ENCODE measurements at regions not wholly inside any gene's neighbourhood (a gene's known extent, or its start where the extent isn't known, plus 50 kb on each side); places are given as distances from the start of the nearest gene placed in this dataset.
A peak's percentile ranks its signal among the peaks of the same experiment; 100 is the strongest.

GRCh38 chr7:22563032-22563501 is 63.1 kb upstream of the STEAP1B start:
- Mint-ChIP-seq H3K4me3 (peak overlapping the region; percentile 72), H3K36me3 (ENCODE audit: low read depth) (no peaks in the 10 kb centered on the region), H3K9me3 (no peaks in the 10 kb centered on the region), H3K27me3 (peaks cover 31% of the 10 kb centered on the region), H3K27ac (no peak overlapping the region), H3K4me1 (peaks cover 28% of the 10 kb centered on the region)
- no peak for ATAC-seq (replicated peaks)

GRCh38 chr7:22561895-22562593 is 62.1 kb upstream of the STEAP1B start:
- H3K27me3 Mint-ChIP-seq, result peaks cover 21% of the 10 kb centered on the region
- peak overlapping the region; percentile 72 for H3K4me3 Mint-ChIP-seq
- H3K36me3 Mint-ChIP-seq (ENCODE audit: low read depth), result no peaks in the 10 kb centered on the region
- peaks cover 28% of the 10 kb centered on the region for H3K4me1 Mint-ChIP-seq
- no peaks in the 10 kb centered on the region for H3K9me3 Mint-ChIP-seq
- H3K27ac Mint-ChIP-seq, result no peak overlapping the region
- no peak for ATAC-seq (replicated peaks)

- Mint-ChIP-seq H3K27me3 (peaks cover 16% of the 10 kb centered on the region), H3K9me3 (no peaks in the 10 kb centered on the region), H3K27ac (no peak overlapping the region), H3K36me3 (ENCODE audit: low read depth) (no peaks in the 10 kb centered on the region), H3K4me1 (peaks cover 28% of the 10 kb centered on the region), H3K4me3 (no peak overlapping the region)
- ATAC-seq (replicated peaks), result no peak
These were observed 61.4 kb upstream of the STEAP1B start for GRCh38 chr7:22561321-22561811.

- Mint-ChIP-seq H3K4me3 (no peak overlapping the region), H3K27ac (no peak overlapping the region), H3K36me3 (ENCODE audit: low read depth) (no peaks in the 10 kb centered on the region), H3K9me3 (no peaks in the 10 kb centered on the region), H3K4me1 (peaks cover 15% of the 10 kb centered on the region), H3K27me3 (peaks cover 11% of the 10 kb centered on the region)
- peak; percentile 45 for ATAC-seq (replicated peaks)
These were observed 60.0 kb upstream of the STEAP1B start for GRCh38 chr7:22559829-22560489.

GRCh38 chr7:22557167-22557566 is 57.2 kb upstream of the STEAP1B start:
- Mint-ChIP-seq H3K4me1 (no peaks in the 10 kb centered on the region), H3K27ac (no peak overlapping the region), H3K36me3 (ENCODE audit: low read depth) (no peaks in the 10 kb centered on the region), H3K9me3 (no peaks in the 10 kb centered on the region), H3K27me3 (peaks cover 21% of the 10 kb centered on the region), H3K4me3 (no peak overlapping the region)
- ATAC-seq (replicated peaks), result no peak

GRCh38 chr7:22555476-22555875 is 55.5 kb upstream of the STEAP1B start:
- Mint-ChIP-seq H3K27me3 (peaks cover 34% of the 10 kb centered on the region), H3K9me3 (no peaks in the 10 kb centered on the region), H3K27ac (no peak overlapping the region), H3K4me1 (no peaks in the 10 kb centered on the region), H3K4me3 (no peak overlapping the region), H3K36me3 (ENCODE audit: low read depth) (no peaks in the 10 kb centered on the region)
- no peak for ATAC-seq (replicated peaks)

GRCh38 chr7:22554184-22554583 is 54.2 kb upstream of the STEAP1B start:
- Mint-ChIP-seq H3K27ac (no peak overlapping the region), H3K27me3 (peaks cover 46% of the 10 kb centered on the region), H3K4me3 (no peak overlapping the region), H3K4me1 (peaks cover 6% of the 10 kb centered on the region), H3K36me3 (ENCODE audit: low read depth) (no peaks in the 10 kb centered on the region), H3K9me3 (no peaks in the 10 kb centered on the region)
- no peak for ATAC-seq (replicated peaks)

- Mint-ChIP-seq H3K27ac (no peak overlapping the region), H3K9me3 (no peaks in the 10 kb centered on the region), H3K4me1 (peaks cover 7% of the 10 kb centered on the region), H3K4me3 (no peak overlapping the region), H3K27me3 (peaks cover 52% of the 10 kb centered on the region), H3K36me3 (ENCODE audit: low read depth) (no peaks in the 10 kb centered on the region)
- ATAC-seq (replicated peaks), result peak; percentile 37
These were observed 52.0 kb upstream of the STEAP1B start for GRCh38 chr7:22551768-22552513.

GRCh38 chr7:22550514-22551030 is 50.6 kb upstream of the STEAP1B start:
- no peaks in the 10 kb centered on the region for H3K9me3 Mint-ChIP-seq
- no peak overlapping the region for H3K4me3 Mint-ChIP-seq
- H3K27me3 Mint-ChIP-seq, result peaks cover 57% of the 10 kb centered on the region
- no peak overlapping the region for H3K27ac Mint-ChIP-seq
- H3K36me3 Mint-ChIP-seq (ENCODE audit: low read depth), result no peaks in the 10 kb centered on the region
- ATAC-seq (replicated peaks), result no peak
- peaks cover 7% of the 10 kb centered on the region for H3K4me1 Mint-ChIP-seq

- H3K4me1 Mint-ChIP-seq, result peaks cover 7% of the 10 kb centered on the region
- peaks cover 56% of the 10 kb centered on the region for H3K27me3 Mint-ChIP-seq
- peak overlapping the region; percentile 61 for H3K4me3 Mint-ChIP-seq
- ATAC-seq (replicated peaks), result peak; percentile 37
- H3K9me3 Mint-ChIP-seq, result no peaks in the 10 kb centered on the region
- H3K27ac Mint-ChIP-seq, result no peak overlapping the region
- no peaks in the 10 kb centered on the region for H3K36me3 Mint-ChIP-seq (ENCODE audit: low read depth)
These were observed 49.9 kb upstream of the STEAP1B start for GRCh38 chr7:22549667-22550513.
